Esophagus muscularis mucosa (tissue), 3 donors: ENCODE measurements at regions not wholly inside any gene's neighbourhood (a gene's known extent, or its start where the extent isn't known, plus 50 kb on each side); places are given as distances from the start of the nearest gene placed in this dataset.

ENCODE experiments used
- POLR2AphosphoS5 ChIP-seq, 2 donors: sonication (generic); formaldehyde crosslinking; IDR thresholded peaks; one replicate each; pipeline ENCODE4 v1.6.1; 2017; ENCODE audit warnings: antibody characterized with exemption in 2 of 2
- TF ChIP-seq, protein P1 (sequence below), 3 experiments: fragments of 200-600 bp in 2 of 3; fragments of 450-650 bp in 1 of 3; sonication (generic) in 2 of 3; IDR thresholded peaks; one replicate each; pipeline ENCODE4 v1.5.1; 2017 to 2019; ENCODE audit warnings: antibody characterized with exemption in 3 of 3, mild to moderate bottlenecking in 2 of 3, moderate library complexity in 1 of 3

DNA sequence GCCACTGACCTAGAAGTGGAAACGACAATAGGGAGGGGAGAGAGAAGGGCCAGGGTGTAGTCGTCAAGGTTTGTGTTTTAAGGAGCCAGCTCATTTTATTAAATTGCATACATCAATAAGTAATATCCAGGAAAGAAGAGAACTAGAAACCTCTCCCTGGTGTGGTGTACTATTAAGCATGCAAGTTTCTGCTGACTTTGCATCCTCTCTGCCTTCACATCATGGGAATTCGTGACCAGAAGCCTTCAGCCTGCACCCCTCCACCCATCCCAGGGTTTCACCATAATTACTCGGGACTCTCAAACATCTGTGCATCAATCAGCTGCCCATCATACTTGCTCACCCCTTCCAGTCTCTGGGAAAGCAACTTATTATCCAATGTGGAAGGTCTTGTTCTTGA lies 70.9 kb upstream of the UBE3A start:
- no peak for TF ChIP-seq POLR2AphosphoS5 (IDR thresholded peaks at IDR 0.05)
- TF ChIP-seq, protein P1, sequence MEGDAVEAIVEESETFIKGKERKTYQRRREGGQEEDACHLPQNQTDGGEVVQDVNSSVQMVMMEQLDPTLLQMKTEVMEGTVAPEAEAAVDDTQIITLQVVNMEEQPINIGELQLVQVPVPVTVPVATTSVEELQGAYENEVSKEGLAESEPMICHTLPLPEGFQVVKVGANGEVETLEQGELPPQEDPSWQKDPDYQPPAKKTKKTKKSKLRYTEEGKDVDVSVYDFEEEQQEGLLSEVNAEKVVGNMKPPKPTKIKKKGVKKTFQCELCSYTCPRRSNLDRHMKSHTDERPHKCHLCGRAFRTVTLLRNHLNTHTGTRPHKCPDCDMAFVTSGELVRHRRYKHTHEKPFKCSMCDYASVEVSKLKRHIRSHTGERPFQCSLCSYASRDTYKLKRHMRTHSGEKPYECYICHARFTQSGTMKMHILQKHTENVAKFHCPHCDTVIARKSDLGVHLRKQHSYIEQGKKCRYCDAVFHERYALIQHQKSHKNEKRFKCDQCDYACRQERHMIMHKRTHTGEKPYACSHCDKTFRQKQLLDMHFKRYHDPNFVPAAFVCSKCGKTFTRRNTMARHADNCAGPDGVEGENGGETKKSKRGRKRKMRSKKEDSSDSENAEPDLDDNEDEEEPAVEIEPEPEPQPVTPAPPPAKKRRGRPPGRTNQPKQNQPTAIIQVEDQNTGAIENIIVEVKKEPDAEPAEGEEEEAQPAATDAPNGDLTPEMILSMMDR (IDR thresholded peaks at IDR 0.05): no peak
